RWPE1 (cell line): ENCODE measurements at regions not wholly inside any gene's neighbourhood (a gene's known extent, or its start where the extent isn't known, plus 50 kb on each side); places are given as distances from the start of the nearest gene placed in this dataset.

Experiments used
- CTCF ChIA-PET: fragments of 350-600 bp; sonication (Branson Sonifier 250); formaldehyde crosslinking; extraction: SDS; loops from one replicate; lab custom pipeline; 2021; lab: Yijun Ruan, JAX
- POLR2A ChIA-PET: fragments of 400-600 bp; formaldehyde crosslinking; extraction: SDS; loops from one replicate; lab custom pipeline; 2020; ENCODE audit warnings: antibody characterized with exemption; ENCODE audit not compliant: low non-redundant PET; lab: Yijun Ruan, JAX
- DNase-seq: peaks from one replicate; pipeline ENCODE4 v3.0.0; 2012; ENCODE audit warnings: low spot score
- H3K27ac ChIP-seq: fragments of 450-650 bp; 2 replicates; pipeline ENCODE4 v1.5.1; 2017
- CTCF ChIP-seq: fragments of 450-650 bp; conservative IDR thresholded peaks from 2 replicates; pipeline ENCODE4 v1.5.1; 2017; ENCODE audit warnings: low read depth, mild to moderate bottlenecking

GRCh38 chr1:194355488-194356106 lies 1169.2 kb upstream of the B3GALT2 start:
- CTCF ChIA-PET: no interaction called here
- DNase-seq: no peak
- H3K27ac ChIP-seq: no peak overlapping the region
- POLR2A ChIA-PET: no interaction called here
- TF ChIP-seq CTCF: no peak

GRCh38 chr1:194353121-194353520 lies 1166.7 kb upstream of the B3GALT2 start:
- no peak for DNase-seq
- CTCF ChIA-PET: no interaction called here
- H3K27ac ChIP-seq: no peak overlapping the region
- POLR2A ChIA-PET: no interaction called here
- no peak for TF ChIP-seq CTCF

- POLR2A ChIA-PET: no interaction called here
- CTCF ChIA-PET: no interaction called here
- TF ChIP-seq CTCF: no peak
- H3K27ac ChIP-seq: no peak overlapping the region
- peak; percentile 32 for DNase-seq
These were observed 1160.8 kb upstream of the B3GALT2 start for GRCh38 chr1:194347200-194347599.

- POLR2A ChIA-PET: no interaction called here
- DNase-seq: no peak
- TF ChIP-seq CTCF: no peak
- no peak overlapping the region for H3K27ac ChIP-seq
- CTCF ChIA-PET: no interaction called here
These were observed 1156.3 kb upstream of the B3GALT2 start for GRCh38 chr1:194342484-194343262.

GRCh38 chr1:194341587-194341986 lies 1155.2 kb upstream of the B3GALT2 start:
- ChIA-PET CTCF (no interaction called here), POLR2A (no interaction called here)

GRCh38 chr1:194339471-194339870 lies 1153.1 kb upstream of the B3GALT2 start:
- H3K27ac ChIP-seq: no peak overlapping the region
- no peak for TF ChIP-seq CTCF
- ChIA-PET POLR2A (no interaction called here), CTCF (no interaction called here)
- no peak for DNase-seq

More at GRCh38 chr1:194341587-194341986, 1155.2 kb upstream of the B3GALT2 start:
- TF ChIP-seq CTCF: no peak
- DNase-seq: no peak
- no peak overlapping the region for H3K27ac ChIP-seq
